Erythroblast (primary cell): ENCODE measurements at regions not wholly inside any gene's neighbourhood (a gene's known extent, or its start where the extent isn't known, plus 50 kb on each side); places are given as distances from the start of the nearest gene placed in this dataset.

Experiments used
- GATA1 ChIP-seq: IDR thresholded peaks from 2 replicates; pipeline ENCODE4 v1.6.1; 2011; ENCODE audit warnings: low read depth, mild to moderate bottlenecking, control low read depth, low read length, moderate library complexity
- POLR2A ChIP-seq: IDR thresholded peaks from 2 replicates; pipeline ENCODE4 v1.6.1; 2011; ENCODE audit warnings: mild to moderate bottlenecking, low read length

DNA sequence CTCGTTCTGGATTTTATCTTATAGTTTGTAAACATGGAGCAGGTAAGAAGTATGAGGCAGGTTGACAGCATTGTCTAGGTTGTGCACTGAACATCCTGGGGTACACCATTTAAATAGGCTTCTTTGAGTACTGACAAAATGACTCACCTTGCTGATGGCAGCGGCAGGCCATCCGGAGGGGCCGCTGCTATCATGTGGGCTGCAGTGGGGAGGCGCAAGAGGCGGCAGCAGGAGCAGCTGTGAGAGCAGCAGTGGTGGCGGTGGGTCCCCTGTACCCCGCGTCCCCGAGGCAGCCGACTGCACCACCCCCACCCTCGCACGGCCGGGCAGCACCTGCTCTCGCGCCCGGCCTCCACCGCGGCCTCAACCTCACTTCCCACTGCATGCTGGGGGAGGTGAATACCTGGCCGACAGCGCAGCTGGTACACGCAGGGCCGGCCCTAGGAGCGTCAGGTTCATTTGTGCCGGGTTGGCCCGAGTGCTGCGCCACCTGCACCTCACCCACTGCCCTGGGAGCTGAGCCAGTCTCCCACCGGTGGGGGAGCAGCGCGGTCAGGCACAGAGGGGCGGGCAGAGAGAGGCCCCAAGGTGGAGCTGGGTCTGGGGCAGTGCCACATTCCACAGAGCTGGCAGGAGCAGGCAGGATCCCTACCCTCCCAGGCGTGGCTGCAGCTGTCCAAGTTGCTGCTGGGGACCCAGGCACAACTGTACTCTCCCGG is 154.5 kb upstream of the RBMS1 start:
- TF ChIP-seq POLR2A = no peak
- no peak for TF ChIP-seq GATA1
